GM12878 (cell line): ENCODE measurements at regions not wholly inside any gene's neighbourhood (a gene's known extent, or its start where the extent isn't known, plus 50 kb on each side); places are given as distances from the start of the nearest gene placed in this dataset.

Source experiments
- ATAC-seq: fragments of 200-7000 bp; cut with Tn5 transposase; 3 replicates; pipeline ENCODE4 v1.9.1; 2020; ENCODE audit warnings: mild to moderate bottlenecking, moderate library complexity
- BruUV-seq: library from RNA; stranded (reverse); fragments of 400-500 nt; replicated peaks from 2 replicates; lab custom pipeline; 2021; lab: Mats Ljungman, UMichigan
- CTCF ChIA-PET: fragments of 300-600 bp; sonication (Branson Sonifier 250); formaldehyde crosslinking; extraction: SDS; loops from one replicate; lab custom pipeline; 2021; ENCODE audit warnings: inconsistent platforms; lab: Yijun Ruan, JAX
- POLR2A ChIA-PET: fragments of 350-600 bp; formaldehyde crosslinking; extraction: SDS; loops from one replicate; lab custom pipeline; 2021; ENCODE audit warnings: inconsistent platforms; lab: Charles Lee
- RAD21 ChIA-PET: fragments of 300-600 bp; sonication (Branson Sonifier 250); formaldehyde crosslinking; loops from one replicate; lab custom pipeline; 2023; ENCODE audit warnings: antibody characterized with exemption; ENCODE audit not compliant: unreplicated experiment; lab: Charles Lee
- SMC1A ChIA-PET: fragments of 300-600 bp; sonication (Branson Sonifier 250); formaldehyde crosslinking; loops from one replicate; lab custom pipeline; 2023; ENCODE audit not compliant: unreplicated experiment, uncharacterized antibody; lab: Charles Lee
- DNase-seq: peaks from one replicate; pipeline ENCODE4 v3.0.0-alpha.2; 2011; ENCODE audit warnings: low read depth, low spot score
- FAIRE-seq: peaks from 3 replicates; lab custom pipeline; 2011; peaks lifted over from hg19 to GRCh38; lab: Jason Lieb, UNC
- H2AFZ ChIP-seq: 2 replicates; pipeline ENCODE4 v1.6.0; 2011; ENCODE audit warnings: low read depth, low read length, control low read depth; ENCODE audit not compliant: control insufficient read depth
- H3K27ac ChIP-seq: 2 replicates; pipeline ENCODE4 v1.5.1; 2011; ENCODE audit warnings: control low read depth; ENCODE audit not compliant: control insufficient read depth, insufficient read depth
- H3K27me3 ChIP-seq, 2 experiments: replicated peaks in 1 of 2; 2 replicates each; pipeline versions ENCODE4 v1.6.0 to v1.6.1; 2011; ENCODE audit warnings: low read length in 1 of 2; ENCODE audit not compliant: control insufficient read depth in 2 of 2, insufficient read depth in 2 of 2
- H3K36me3 ChIP-seq, 2 experiments: 2 replicates each; pipeline ENCODE4 v1.5.1; 2011; ENCODE audit warnings: low read length in 1 of 2; ENCODE audit not compliant: control insufficient read depth in 2 of 2, insufficient read depth in 2 of 2
- H3K4me1 ChIP-seq: 2 replicates; pipeline ENCODE4 v1.6.1; 2011; ENCODE audit warnings: mild to moderate bottlenecking, low read length, moderate library complexity, mixed read lengths; ENCODE audit not compliant: control insufficient read depth, insufficient read depth
- H3K4me2 ChIP-seq: 2 replicates; pipeline ENCODE4 v1.6.0; 2011; ENCODE audit warnings: control low read depth; ENCODE audit not compliant: control insufficient read depth, insufficient read depth
- H3K4me3 ChIP-seq: fragments of 200-600 bp; sonication (generic); 2 replicates; pipeline ENCODE4 v1.5.1; 2016
- H3K79me2 ChIP-seq: 2 replicates; pipeline ENCODE4 v1.6.0; 2011; ENCODE audit warnings: low read length; ENCODE audit not compliant: control insufficient read depth, insufficient read depth
- H3K9ac ChIP-seq: 2 replicates; pipeline ENCODE4 v1.8.0; 2011; ENCODE audit warnings: low read length, control low read depth, mixed read lengths; ENCODE audit not compliant: control insufficient read depth, insufficient read depth
- H3K9me3 ChIP-seq: replicated peaks from 3 replicates; pipeline ENCODE4 v1.5.1; 2011; ENCODE audit warnings: mild to moderate bottlenecking, low read length; ENCODE audit not compliant: control insufficient read depth, insufficient read depth
- H4K20me1 ChIP-seq: 2 replicates; pipeline ENCODE4 v1.6.0; 2011; ENCODE audit not compliant: control insufficient read depth, insufficient read depth
- DPF2 ChIP-seq: fragments of 450-650 bp; IDR thresholded peaks from 2 replicates; pipeline ENCODE4 v1.6.1; 2017; ENCODE audit warnings: mild to moderate bottlenecking
- ETV6 ChIP-seq, 2 experiments: fragments of 450-650 bp in 1 of 2; IDR thresholded peaks in 1 of 2; conservative IDR thresholded peaks in 1 of 2; 2 replicates each; pipeline ENCODE4 v1.6.1; 2014; ENCODE audit warnings: antibody characterized with exemption in 1 of 2, borderline replicate concordance in 1 of 2, low read depth in 1 of 2, mild to moderate bottlenecking in 1 of 2, moderate library complexity in 1 of 2
- GABPA ChIP-seq: IDR thresholded peaks from 2 replicates; pipeline ENCODE4 v1.6.1; 2014; ENCODE audit warnings: antibody characterized with exemption, low read depth, mild to moderate bottlenecking, inconsistent platforms
- GATAD2B ChIP-seq: fragments of 450-650 bp; conservative IDR thresholded peaks from 2 replicates; pipeline ENCODE4 v1.6.1; 2017; ENCODE audit warnings: low read depth, mild to moderate bottlenecking, moderate library complexity
- JUND ChIP-seq: IDR thresholded peaks from 2 replicates; pipeline ENCODE4 v1.6.1; 2012; ENCODE audit warnings: low read depth, mild to moderate bottlenecking, low read length, improper control_type of control experiment, moderate library complexity
- NBN ChIP-seq: fragments of 450-650 bp; IDR thresholded peaks from 2 replicates; pipeline ENCODE4 v1.6.1; 2016
- NFIC ChIP-seq: IDR thresholded peaks from 2 replicates; pipeline ENCODE4 v1.6.1; 2012; ENCODE audit warnings: low read depth, mild to moderate bottlenecking, inconsistent platforms, low read length, moderate library complexity
- NFYB ChIP-seq: IDR thresholded peaks from 2 replicates; pipeline ENCODE4 v1.6.1; 2011; ENCODE audit warnings: low read depth, mild to moderate bottlenecking, low read length, improper control_type of control experiment, moderate library complexity; ENCODE audit not compliant: insufficient read depth
- NR2C1 ChIP-seq: fragments of 450-650 bp; IDR thresholded peaks from 2 replicates; pipeline ENCODE4 v1.6.1; 2017; ENCODE audit warnings: antibody characterized with exemption, mild to moderate bottlenecking, moderate library complexity
- NR2C2 ChIP-seq: IDR thresholded peaks from 2 replicates; pipeline ENCODE4 v1.6.1; 2011; ENCODE audit warnings: borderline replicate concordance, low read depth; ENCODE audit not compliant: control insufficient read depth, insufficient read length
- RFX5 ChIP-seq: IDR thresholded peaks from 2 replicates; pipeline ENCODE4 v1.6.1; 2011; ENCODE audit warnings: low read depth, low read length, improper control_type of control experiment
- RUNX3 ChIP-seq: IDR thresholded peaks from 2 replicates; pipeline ENCODE4 v1.6.1; 2012; ENCODE audit warnings: low read length, inconsistent platforms
- ZNF217 ChIP-seq: fragments of 450-650 bp; IDR thresholded peaks from 2 replicates; pipeline ENCODE4 v1.6.1; 2017; ENCODE audit warnings: antibody characterized with exemption, mild to moderate bottlenecking
- ZZZ3 ChIP-seq: IDR thresholded peaks from 2 replicates; pipeline ENCODE4 v1.6.1; 2011; ENCODE audit warnings: low read depth; ENCODE audit not compliant: control insufficient read depth, insufficient read length
- WGBS: methylation state at CpG from one replicate; pipeline ENCODE4 v1.1.6; 2016; ENCODE audit warnings: low lambda C conversion rate; ENCODE audit not compliant: insufficient replicate concordance, insufficient coverage; ENCODE audit errors: missing lambda C conversion rate; 5-methylcytosine and 5-hydroxymethylcytosine counted together
- in situ Hi-C: fragments of 300-500 bp; cut with MboI; formaldehyde crosslinking; loops from 9 replicates; pipeline ENCODE4 v1.14.3; 2018; ENCODE audit warnings: mixed read lengths
- intact Hi-C: fragments of 100-400 bp; cut with micrococcal nuclease; formaldehyde crosslinking; loops from one replicate; pipeline ENCODE4 v1.14.2; 2022; ENCODE audit not compliant: unreplicated experiment
- TF ChIP-seq, protein P1 (sequence below): IDR thresholded peaks from 2 replicates; pipeline ENCODE4 v1.6.1; 2012; ENCODE audit warnings: low read depth, low read length, improper control_type of control experiment
- TF ChIP-seq, protein P2 (sequence below): IDR thresholded peaks from 2 replicates; pipeline ENCODE4 v1.6.1; 2012; ENCODE audit warnings: low read depth, low read length, improper control_type of control experiment
- TF ChIP-seq, protein P3 (sequence below): fragments of 450-650 bp; IDR thresholded peaks from 2 replicates; pipeline ENCODE4 v1.6.1; 2014; ENCODE audit warnings: mild to moderate bottlenecking

DNA sequence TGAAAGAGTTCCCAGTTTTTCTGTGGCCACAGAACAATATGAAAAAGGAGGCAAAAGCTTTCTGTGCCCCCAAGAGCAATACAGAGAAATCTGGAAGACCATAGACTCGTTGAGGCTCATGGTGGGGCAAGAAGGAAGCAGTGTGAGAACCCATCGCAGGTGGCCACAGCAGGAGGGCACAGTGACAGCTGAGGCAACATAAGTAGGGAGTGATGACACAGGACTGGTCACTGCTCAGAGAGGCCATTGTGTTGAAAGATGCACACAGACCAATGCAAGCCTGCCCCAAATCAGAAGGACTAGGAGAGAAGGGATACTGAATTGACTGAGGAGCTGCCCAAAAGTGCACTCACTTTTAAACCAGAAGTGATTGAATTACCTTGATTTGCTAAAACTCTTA, 483.6 kb downstream of the EPHA4 start:
- intact Hi-C loops (no loop called here), in situ Hi-C loops (no loop called here)
- ATAC-seq = no peak
- ChIA-PET CTCF (interaction anchor here (1.1 kb wide), 1 partner anchor 27 kb away, joined by 4 read pairs; no protein-coding TSS in a partner anchor), POLR2A (no interaction called here), RAD21 (no interaction called here), SMC1A (interaction anchor here (0.9 kb wide), 1 partner anchor 9 kb away, joined by 3 read pairs; no protein-coding TSS in a partner anchor)
- TF ChIP-seq GABPA = no peak
- TF ChIP-seq ETV6 (conservative IDR thresholded peaks at IDR 0.05 in 1 of 2, IDR thresholded peaks at IDR 0.05 in 1 of 2; ENCODE audit: borderline replicate concordance in 1 of 2, low read depth in 1 of 2) = no peak
- BruUV-seq = no TSS peak
- H3K79me2 ChIP-seq = no peaks in the 10 kb centered on the region
- no peaks in the 10 kb centered on the region for H3K4me1 ChIP-seq
- no peaks in the 10 kb centered on the region for H4K20me1 ChIP-seq
- H3K27me3 ChIP-seq = no peaks in the 10 kb centered on the region
- no peaks in the 10 kb centered on the region for H3K36me3 ChIP-seq
- FAIRE-seq = no peak
- no peak overlapping the region for H2AFZ ChIP-seq
- DNase-seq = no peak
- no peak overlapping the region for H3K27ac ChIP-seq
- H3K4me3 ChIP-seq = no peak overlapping the region
- no peaks in the 10 kb centered on the region for H3K9me3 ChIP-seq
- no peak overlapping the region for H3K4me2 ChIP-seq
- 33% methylated on average over 1 of the region's 2 CpGs for WGBS
- no peak overlapping the region for H3K9ac ChIP-seq

DNA sequence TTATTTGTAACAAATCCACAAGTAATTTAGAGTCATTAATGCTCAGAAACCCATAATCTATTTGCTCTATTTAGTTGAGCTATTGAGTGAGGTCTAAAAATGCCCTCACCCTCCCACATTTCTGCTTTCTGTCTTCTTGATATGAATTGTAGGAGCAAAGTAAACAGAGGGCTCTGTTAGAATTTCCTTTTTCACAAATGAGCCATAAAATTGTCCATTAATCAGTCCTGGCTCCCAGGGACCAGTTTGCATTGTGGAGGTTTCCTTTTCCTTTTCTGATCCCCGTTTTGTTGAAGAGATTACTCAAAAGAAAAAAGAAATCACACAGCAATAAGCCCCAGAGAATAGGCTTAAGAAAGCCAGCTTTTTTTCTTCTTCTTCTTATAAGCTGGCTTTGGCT, 476.7 kb downstream of the EPHA4 start:
- H3K9me3 ChIP-seq = no peaks in the 10 kb centered on the region; the same call in 2 of the 3 replicates
- no peak overlapping the region for H3K4me2 ChIP-seq
- H3K27me3 ChIP-seq = no peaks in the 10 kb centered on the region
- intact Hi-C loops = no loop called here
- no peak for ATAC-seq
- ChIA-PET RAD21 (no interaction called here), SMC1A (interaction anchor here (1.2 kb wide), 2 partner anchors 20 to 30 kb away, joined by 3 to 4 read pairs; no protein-coding TSS in a partner anchor), CTCF (interaction anchor here (1.1 kb wide), 1 partner anchor 77 kb away, joined by 3 read pairs; no protein-coding TSS in a partner anchor), POLR2A (interaction anchor here (0.5 kb wide), 1 partner anchor 9 kb away, joined by 4 read pairs; no protein-coding TSS in a partner anchor)
- FAIRE-seq = no peak
- DNase-seq = no peak
- H3K4me3 ChIP-seq = no peak overlapping the region
- no peaks in the 10 kb centered on the region for H3K79me2 ChIP-seq
- 0% methylated on average over 1 of the region's 1 CpG for WGBS
- H4K20me1 ChIP-seq = no peaks in the 10 kb centered on the region
- no peaks in the 10 kb centered on the region for H3K4me1 ChIP-seq
- H3K9ac ChIP-seq = no peak overlapping the region
- H2AFZ ChIP-seq = no peak overlapping the region
- no peaks in the 10 kb centered on the region for H3K36me3 ChIP-seq
- in situ Hi-C loops = no loop called here
- H3K27ac ChIP-seq = no peak overlapping the region
- BruUV-seq = no TSS peak
- TF ChIP-seq JUND (no peak), NFYB (no peak), NR2C1 (no peak), RUNX3 (no peak), NFIC (no peak), NBN (no peak), GATAD2B (no peak), RFX5 (no peak), ZNF217 (no peak), DPF2 (no peak), ZZZ3 (no peak), NR2C2 (no peak)
- TF ChIP-seq, protein P1, sequence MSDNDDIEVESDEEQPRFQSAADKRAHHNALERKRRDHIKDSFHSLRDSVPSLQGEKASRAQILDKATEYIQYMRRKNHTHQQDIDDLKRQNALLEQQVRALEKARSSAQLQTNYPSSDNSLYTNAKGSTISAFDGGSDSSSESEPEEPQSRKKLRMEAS = no peak
- TF ChIP-seq, protein P2, sequence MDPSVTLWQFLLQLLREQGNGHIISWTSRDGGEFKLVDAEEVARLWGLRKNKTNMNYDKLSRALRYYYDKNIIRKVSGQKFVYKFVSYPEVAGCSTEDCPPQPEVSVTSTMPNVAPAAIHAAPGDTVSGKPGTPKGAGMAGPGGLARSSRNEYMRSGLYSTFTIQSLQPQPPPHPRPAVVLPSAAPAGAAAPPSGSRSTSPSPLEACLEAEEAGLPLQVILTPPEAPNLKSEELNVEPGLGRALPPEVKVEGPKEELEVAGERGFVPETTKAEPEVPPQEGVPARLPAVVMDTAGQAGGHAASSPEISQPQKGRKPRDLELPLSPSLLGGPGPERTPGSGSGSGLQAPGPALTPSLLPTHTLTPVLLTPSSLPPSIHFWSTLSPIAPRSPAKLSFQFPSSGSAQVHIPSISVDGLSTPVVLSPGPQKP = no peak
- TF ChIP-seq, protein P3, sequence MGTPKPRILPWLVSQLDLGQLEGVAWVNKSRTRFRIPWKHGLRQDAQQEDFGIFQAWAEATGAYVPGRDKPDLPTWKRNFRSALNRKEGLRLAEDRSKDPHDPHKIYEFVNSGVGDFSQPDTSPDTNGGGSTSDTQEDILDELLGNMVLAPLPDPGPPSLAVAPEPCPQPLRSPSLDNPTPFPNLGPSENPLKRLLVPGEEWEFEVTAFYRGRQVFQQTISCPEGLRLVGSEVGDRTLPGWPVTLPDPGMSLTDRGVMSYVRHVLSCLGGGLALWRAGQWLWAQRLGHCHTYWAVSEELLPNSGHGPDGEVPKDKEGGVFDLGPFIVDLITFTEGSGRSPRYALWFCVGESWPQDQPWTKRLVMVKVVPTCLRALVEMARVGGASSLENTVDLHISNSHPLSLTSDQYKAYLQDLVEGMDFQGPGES = no peak
